Epithelial cell of prostate (primary cell): ENCODE measurements at regions not wholly inside any gene's neighbourhood (a gene's known extent, or its start where the extent isn't known, plus 50 kb on each side); places are given as distances from the start of the nearest gene placed in this dataset.

Source experiments
- DNase-seq: peaks from one replicate; pipeline ENCODE4 v3.0.0-alpha.2; 2011; ENCODE audit warnings: low read depth, low spot score
- H3K27ac ChIP-seq: fragments of 450-650 bp; 2 replicates; pipeline ENCODE4 v1.5.1; 2017; ENCODE audit warnings: mild to moderate bottlenecking

GRCh38 chr14:98999345-98999744 is 272.7 kb downstream of the BCL11B start:
- DNase-seq = no peak

GRCh38 chr14:98999901-99000300 is 272.1 kb downstream of the BCL11B start:
- no peak for DNase-seq
- H3K27ac ChIP-seq = no peak overlapping the region

More at GRCh38 chr14:98999345-98999744, 272.7 kb downstream of the BCL11B start:
- H3K27ac ChIP-seq = no peak overlapping the region

- H3K27ac ChIP-seq = no peak overlapping the region
- no peak for DNase-seq
Observed at GRCh38 chr14:99001241-99001640, 270.8 kb downstream of the BCL11B start.

GRCh38 chr14:99003646-99004045 is 268.4 kb downstream of the BCL11B start:
- no peak overlapping the region for H3K27ac ChIP-seq
- DNase-seq = no peak

GRCh38 chr14:99004112-99004511 is 267.9 kb downstream of the BCL11B start:
- no peak overlapping the region for H3K27ac ChIP-seq
- DNase-seq = no peak

GRCh38 chr14:99006276-99006675 is 265.7 kb downstream of the BCL11B start:
- no peak for DNase-seq
- H3K27ac ChIP-seq = no peak overlapping the region

- no peak overlapping the region for H3K27ac ChIP-seq
- DNase-seq = no peak
Observed at GRCh38 chr14:99007795-99008194, 264.2 kb downstream of the BCL11B start.

- H3K27ac ChIP-seq = no peak overlapping the region
- no peak for DNase-seq
Observed at GRCh38 chr14:99009871-99010270, 262.1 kb downstream of the BCL11B start.

- DNase-seq = no peak
Observed at GRCh38 chr14:99011385-99011784, 260.6 kb downstream of the BCL11B start.

GRCh38 chr14:99012703-99013102 is 259.3 kb downstream of the BCL11B start:
- no peak overlapping the region for H3K27ac ChIP-seq
- DNase-seq = no peak

More at GRCh38 chr14:99011385-99011784, 260.6 kb downstream of the BCL11B start:
- no peak overlapping the region for H3K27ac ChIP-seq

- H3K27ac ChIP-seq = no peak overlapping the region
- no peak for DNase-seq
Observed at GRCh38 chr14:99015833-99016232, 256.2 kb downstream of the BCL11B start.

GRCh38 chr14:99023371-99023770 is 248.6 kb downstream of the BCL11B start:
- no peak for DNase-seq
- no peak overlapping the region for H3K27ac ChIP-seq

- DNase-seq = no peak
- no peak overlapping the region for H3K27ac ChIP-seq
Observed at GRCh38 chr14:99024926-99025325, 247.1 kb downstream of the BCL11B start.

- no peak overlapping the region for H3K27ac ChIP-seq
Observed at GRCh38 chr14:99025418-99025817, 246.6 kb downstream of the BCL11B start.

GRCh38 chr14:99026471-99026870 is 245.5 kb downstream of the BCL11B start:
- no peak for DNase-seq

More at GRCh38 chr14:99025418-99025817, 246.6 kb downstream of the BCL11B start:
- DNase-seq = no peak

GRCh38 chr14:99028041-99028440 is 244.0 kb downstream of the BCL11B start:
- DNase-seq = no peak
- no peak overlapping the region for H3K27ac ChIP-seq

More at GRCh38 chr14:99026471-99026870, 245.5 kb downstream of the BCL11B start:
- no peak overlapping the region for H3K27ac ChIP-seq

- no peak overlapping the region for H3K27ac ChIP-seq
- no peak for DNase-seq
Observed at GRCh38 chr14:99028521-99028920, 243.5 kb downstream of the BCL11B start.

GRCh38 chr14:99029145-99029915 is 242.7 kb downstream of the BCL11B start:
- no peak for DNase-seq
- H3K27ac ChIP-seq = no peak overlapping the region

GRCh38 chr14:99029916-99030305 is 242.1 kb downstream of the BCL11B start:
- H3K27ac ChIP-seq = no peak overlapping the region
- DNase-seq = no peak

- no peak overlapping the region for H3K27ac ChIP-seq
- no peak for DNase-seq
Observed at GRCh38 chr14:99030454-99030853, 241.5 kb downstream of the BCL11B start.

GRCh38 chr14:99032759-99033158 is 239.2 kb downstream of the BCL11B start:
- H3K27ac ChIP-seq = no peak overlapping the region
- no peak for DNase-seq

GRCh38 chr14:99033951-99034350 is 238.0 kb downstream of the BCL11B start:
- DNase-seq = no peak
- H3K27ac ChIP-seq = no peak overlapping the region
